ENCODE measurements at regions not wholly inside any gene's neighbourhood (a gene's known extent, or its start where the extent isn't known, plus 50 kb on each side); places are given as distances from the start of the nearest gene placed in this dataset.

DNA sequence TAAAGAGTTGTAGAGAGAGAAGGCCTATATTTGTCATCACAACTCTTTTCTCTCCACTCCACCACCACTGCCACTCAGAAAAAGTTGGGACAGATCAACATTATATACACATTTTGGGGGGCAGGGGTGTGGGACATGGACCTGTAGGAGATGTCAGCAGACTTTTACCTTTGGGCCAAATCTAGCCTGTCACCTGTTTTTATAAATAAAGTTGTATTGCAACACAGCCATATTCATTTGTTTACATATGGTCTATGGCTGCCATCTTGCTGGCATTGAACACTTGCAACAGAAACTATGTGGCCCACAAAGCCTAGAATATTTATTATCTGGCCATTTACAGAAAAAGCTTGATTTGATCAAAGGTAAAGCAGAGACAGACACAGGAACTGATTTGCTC is 250.7 kb downstream of the BTG1 start:
- no peak for TF ChIP-seq POLR2A (IDR thresholded peaks at IDR 0.05)
- TF ChIP-seq, protein P1, sequence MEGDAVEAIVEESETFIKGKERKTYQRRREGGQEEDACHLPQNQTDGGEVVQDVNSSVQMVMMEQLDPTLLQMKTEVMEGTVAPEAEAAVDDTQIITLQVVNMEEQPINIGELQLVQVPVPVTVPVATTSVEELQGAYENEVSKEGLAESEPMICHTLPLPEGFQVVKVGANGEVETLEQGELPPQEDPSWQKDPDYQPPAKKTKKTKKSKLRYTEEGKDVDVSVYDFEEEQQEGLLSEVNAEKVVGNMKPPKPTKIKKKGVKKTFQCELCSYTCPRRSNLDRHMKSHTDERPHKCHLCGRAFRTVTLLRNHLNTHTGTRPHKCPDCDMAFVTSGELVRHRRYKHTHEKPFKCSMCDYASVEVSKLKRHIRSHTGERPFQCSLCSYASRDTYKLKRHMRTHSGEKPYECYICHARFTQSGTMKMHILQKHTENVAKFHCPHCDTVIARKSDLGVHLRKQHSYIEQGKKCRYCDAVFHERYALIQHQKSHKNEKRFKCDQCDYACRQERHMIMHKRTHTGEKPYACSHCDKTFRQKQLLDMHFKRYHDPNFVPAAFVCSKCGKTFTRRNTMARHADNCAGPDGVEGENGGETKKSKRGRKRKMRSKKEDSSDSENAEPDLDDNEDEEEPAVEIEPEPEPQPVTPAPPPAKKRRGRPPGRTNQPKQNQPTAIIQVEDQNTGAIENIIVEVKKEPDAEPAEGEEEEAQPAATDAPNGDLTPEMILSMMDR (IDR thresholded peaks at IDR 0.05) = no peak
